ENCODE measurements at regions not wholly inside any gene's neighbourhood (a gene's known extent, or its start where the extent isn't known, plus 50 kb on each side); places are given as distances from the start of the nearest gene placed in this dataset.
"Not testable (repeated sequence)": the region's sequence is repeated elsewhere in the genome, so short reads cannot be mapped to it uniquely, and the experiment has no call there.

DNA sequence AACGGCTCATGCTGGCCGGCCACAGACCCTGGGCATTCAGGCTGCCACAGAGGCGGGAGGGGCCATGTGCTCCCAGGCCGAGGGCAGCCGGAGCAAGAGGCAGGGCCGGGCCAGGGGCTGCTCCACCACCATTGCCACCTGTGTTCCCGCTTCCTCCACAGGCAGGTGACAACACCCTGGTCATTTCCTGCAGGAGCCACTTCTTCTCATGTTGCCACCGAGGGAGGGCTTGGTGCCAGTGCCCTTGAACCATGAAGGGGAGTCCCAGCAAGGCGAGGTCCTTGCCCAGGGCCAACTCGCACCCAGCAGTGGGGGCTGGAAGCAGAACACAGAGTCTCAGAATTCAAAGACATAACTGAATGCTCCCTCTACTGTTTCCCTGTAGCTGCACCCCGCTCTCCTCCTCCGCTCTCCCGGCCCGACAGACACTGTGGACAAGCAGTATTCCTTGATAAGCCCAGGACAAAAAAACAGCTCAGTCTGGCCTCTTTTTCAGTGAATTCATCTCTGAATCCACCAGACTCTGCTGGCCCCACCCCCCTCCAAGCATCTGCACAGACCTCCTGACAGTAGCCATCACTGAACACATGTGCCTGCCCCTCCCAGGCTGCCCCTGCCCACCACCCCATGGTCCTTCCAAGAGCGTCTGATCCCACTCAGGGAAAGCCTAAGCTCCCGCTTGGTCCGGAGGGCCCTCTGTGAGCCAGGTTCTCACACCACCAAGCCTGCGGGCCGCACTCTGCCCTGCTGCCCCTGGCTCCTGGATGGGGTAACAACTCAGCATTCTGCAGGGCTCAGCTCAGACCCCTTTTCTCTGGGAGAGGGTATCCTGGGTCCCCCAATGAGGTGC is 1074.9 kb downstream of the RPIA start:
- not testable (repeated sequence) for H3K4me1 ChIP-seq (ENCODE audit: control insufficient read depth, insufficient read depth, low read length); H3K27me3 ChIP-seq (ENCODE audit: control insufficient read depth, insufficient read depth, low read length); H3K36me3 ChIP-seq (ENCODE audit: insufficient read depth, low read length); H3K9ac ChIP-seq (ENCODE audit: low read depth, low read length); H3K4me2 ChIP-seq (ENCODE audit: low read length); H3K4me3 ChIP-seq (ENCODE audit: low read length)
- H3K9me3 ChIP-seq (replicated peaks; ENCODE audit: low read length), result peaks cover 19% of the 10 kb centered on the region

DNA sequence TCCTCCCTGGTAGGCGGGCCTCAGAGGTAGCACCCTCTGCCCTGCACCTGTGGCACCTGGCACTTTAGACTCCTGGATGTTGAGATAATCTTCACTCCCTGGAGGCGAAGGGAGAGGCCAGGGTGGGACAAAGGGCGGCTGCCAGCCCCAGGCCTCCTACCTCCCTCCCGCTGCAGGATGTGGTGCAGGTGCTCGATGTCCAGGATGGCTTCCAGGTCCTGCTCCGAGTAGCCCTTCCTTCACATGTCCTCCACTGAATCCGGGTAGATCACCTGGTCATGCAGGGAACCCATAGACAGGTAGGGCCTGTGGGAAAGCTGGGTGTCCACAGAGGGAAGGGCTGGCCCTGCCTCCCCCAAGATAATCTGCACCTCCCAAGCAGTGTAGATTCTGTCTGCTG is 1075.6 kb downstream of the RPIA start:
- H3K4me3 ChIP-seq (ENCODE audit: low read length); H3K27me3 ChIP-seq (ENCODE audit: control insufficient read depth, insufficient read depth, low read length); H3K4me2 ChIP-seq (ENCODE audit: low read length); H3K4me1 ChIP-seq (ENCODE audit: control insufficient read depth, insufficient read depth, low read length); H3K9ac ChIP-seq (ENCODE audit: low read depth, low read length); H3K36me3 ChIP-seq (ENCODE audit: insufficient read depth, low read length): not testable (repeated sequence)
- H3K9me3 ChIP-seq (replicated peaks; ENCODE audit: low read length), result peaks cover 19% of the 10 kb centered on the region

DNA sequence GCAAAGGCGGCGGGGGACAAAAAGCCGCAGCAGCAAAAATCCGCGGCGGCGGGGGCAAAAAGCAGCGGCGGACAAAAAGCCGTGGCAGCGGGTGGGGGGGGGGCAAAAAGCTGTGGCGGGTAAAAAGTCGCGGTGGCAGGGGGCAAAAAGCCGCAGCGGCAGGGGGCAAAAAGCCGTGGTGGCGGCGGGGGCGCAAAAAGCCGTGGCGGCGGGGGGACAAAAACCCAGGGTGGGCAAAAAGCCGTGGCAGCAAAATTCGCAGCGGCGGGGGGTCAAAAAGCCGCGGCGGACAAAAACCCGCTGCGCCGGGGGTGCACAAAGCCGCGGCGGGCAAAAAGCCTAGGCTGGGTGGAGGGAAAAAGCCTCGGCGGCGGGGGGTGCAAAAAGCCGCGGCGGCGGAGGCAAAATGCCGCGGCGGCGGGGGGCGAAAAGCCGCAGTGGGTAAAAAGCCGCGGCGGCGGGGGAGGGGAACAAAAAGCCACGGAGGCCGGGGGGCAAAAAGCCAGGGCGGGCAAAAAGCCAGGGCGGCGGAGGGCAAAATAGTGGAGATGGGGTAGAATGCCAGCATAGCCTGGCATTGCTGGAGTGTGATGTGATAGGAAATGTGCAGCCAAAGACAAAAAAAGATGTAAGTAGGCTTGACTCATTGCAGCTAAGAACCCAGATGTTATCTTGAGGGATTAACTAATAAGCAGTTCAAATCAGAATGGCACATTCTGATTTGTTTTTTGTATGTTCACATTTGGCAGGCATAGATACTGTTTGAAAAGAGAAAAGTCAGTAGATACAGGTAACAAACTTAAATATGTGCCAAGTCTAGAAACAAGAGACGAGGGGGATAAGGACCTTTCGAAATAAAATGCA is 1076.3 kb downstream of the RPIA start:
- H3K36me3 ChIP-seq (ENCODE audit: insufficient read depth, low read length), result no peaks in the 10 kb centered on the region
- H3K4me3 ChIP-seq (ENCODE audit: low read length), result no peak overlapping the region
- H3K9me3 ChIP-seq (replicated peaks; ENCODE audit: low read length), result peaks cover 19% of the 10 kb centered on the region
- no peak overlapping the region for H3K9ac ChIP-seq (ENCODE audit: low read depth, low read length)
- peaks cover 9% of the 10 kb centered on the region for H3K27me3 ChIP-seq (ENCODE audit: control insufficient read depth, insufficient read depth, low read length)
- H3K4me1 ChIP-seq (ENCODE audit: control insufficient read depth, insufficient read depth, low read length), result no peaks in the 10 kb centered on the region
- H3K4me2 ChIP-seq (ENCODE audit: low read length), result no peak overlapping the region

DNA sequence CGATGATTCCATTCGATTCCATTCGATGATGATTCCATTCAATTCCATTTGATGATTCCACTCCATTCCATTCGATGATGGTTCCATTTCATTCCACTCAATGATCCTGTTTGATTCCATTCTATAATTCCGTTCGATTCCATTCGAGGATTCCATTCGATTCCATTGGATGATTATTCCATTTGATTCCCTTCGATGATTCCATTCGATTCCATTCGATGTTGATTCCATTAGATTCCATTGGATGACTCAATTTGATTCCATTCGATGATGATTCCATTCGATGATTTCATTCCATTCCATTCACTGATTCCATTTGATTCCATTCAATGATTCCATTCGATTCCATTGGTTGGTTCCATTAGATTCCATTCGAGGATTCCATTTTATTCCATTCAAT is 1084.4 kb downstream of the RPIA start:
- Histone ChIP-seq H3K4me1 (ENCODE audit: control insufficient read depth, insufficient read depth, low read length) (no peaks in the 10 kb centered on the region), H3K9me3 (replicated peaks; ENCODE audit: low read length) (peaks cover 50% of the 10 kb centered on the region), H3K4me3 (ENCODE audit: low read length) (no peak overlapping the region)

DNA sequence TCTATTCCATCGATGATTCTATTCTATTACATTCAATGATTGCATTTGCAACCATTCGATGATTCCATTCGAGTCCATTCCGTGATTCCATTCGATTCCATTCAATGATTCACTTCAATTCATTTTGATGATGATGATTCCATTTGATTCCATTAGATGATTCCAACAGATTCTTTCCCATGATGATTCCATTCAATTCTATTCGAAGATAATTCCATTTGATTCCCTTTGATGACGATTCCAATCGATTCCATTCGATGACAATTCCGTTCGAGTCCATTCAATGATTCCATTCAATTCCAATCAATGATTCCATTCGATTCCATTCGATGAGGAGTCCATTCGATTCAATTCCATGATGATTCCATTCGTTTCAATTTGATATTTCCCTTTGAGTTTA is 1088.8 kb downstream of the RPIA start:
- no peak overlapping the region for H3K9ac ChIP-seq (ENCODE audit: low read depth, low read length)
- no peak overlapping the region for H3K4me3 ChIP-seq (ENCODE audit: low read length)
- H3K4me2 ChIP-seq (ENCODE audit: low read length), result no peak overlapping the region
- no peaks in the 10 kb centered on the region for H3K36me3 ChIP-seq (ENCODE audit: insufficient read depth, low read length)
- no peaks in the 10 kb centered on the region for H3K4me1 ChIP-seq (ENCODE audit: control insufficient read depth, insufficient read depth, low read length)
- peaks cover 58% of the 10 kb centered on the region for H3K9me3 ChIP-seq (replicated peaks; ENCODE audit: low read length)
- no peaks in the 10 kb centered on the region for H3K27me3 ChIP-seq (ENCODE audit: control insufficient read depth, insufficient read depth, low read length)

More for the DNA sequence above, 1084.4 kb downstream of the RPIA start:
- Histone ChIP-seq H3K9ac (ENCODE audit: low read depth, low read length) (no peak overlapping the region), H3K4me2 (ENCODE audit: low read length) (no peak overlapping the region), H3K27me3 (ENCODE audit: control insufficient read depth, insufficient read depth, low read length) (no peaks in the 10 kb centered on the region), H3K36me3 (ENCODE audit: insufficient read depth, low read length) (no peaks in the 10 kb centered on the region)

DNA sequence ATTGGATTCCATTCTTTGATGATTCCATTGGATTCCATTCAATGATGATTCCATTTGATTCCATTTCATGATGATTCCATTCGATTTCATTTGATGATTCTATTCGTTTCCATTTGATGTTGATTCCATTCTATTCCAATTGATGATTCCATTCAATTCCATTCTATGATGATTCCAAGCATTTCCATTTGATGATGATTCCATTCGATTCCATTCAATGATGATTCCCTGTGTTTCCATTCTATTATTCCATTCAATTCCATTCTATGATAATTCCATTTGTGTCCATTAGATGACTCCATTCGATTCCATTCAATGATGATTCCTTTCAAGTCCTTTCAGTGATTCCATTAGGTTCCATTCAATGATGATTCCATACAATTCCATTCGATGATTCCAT is 1090.5 kb downstream of the RPIA start:
- Histone ChIP-seq H3K9ac (ENCODE audit: low read depth, low read length) (no peak overlapping the region), H3K27me3 (ENCODE audit: control insufficient read depth, insufficient read depth, low read length) (no peaks in the 10 kb centered on the region), H3K36me3 (ENCODE audit: insufficient read depth, low read length) (no peaks in the 10 kb centered on the region), H3K4me3 (ENCODE audit: low read length) (no peak overlapping the region), H3K4me1 (ENCODE audit: control insufficient read depth, insufficient read depth, low read length) (no peaks in the 10 kb centered on the region), H3K9me3 (replicated peaks; ENCODE audit: low read length) (peaks cover 57% of the 10 kb centered on the region), H3K4me2 (ENCODE audit: low read length) (no peak overlapping the region)

DNA sequence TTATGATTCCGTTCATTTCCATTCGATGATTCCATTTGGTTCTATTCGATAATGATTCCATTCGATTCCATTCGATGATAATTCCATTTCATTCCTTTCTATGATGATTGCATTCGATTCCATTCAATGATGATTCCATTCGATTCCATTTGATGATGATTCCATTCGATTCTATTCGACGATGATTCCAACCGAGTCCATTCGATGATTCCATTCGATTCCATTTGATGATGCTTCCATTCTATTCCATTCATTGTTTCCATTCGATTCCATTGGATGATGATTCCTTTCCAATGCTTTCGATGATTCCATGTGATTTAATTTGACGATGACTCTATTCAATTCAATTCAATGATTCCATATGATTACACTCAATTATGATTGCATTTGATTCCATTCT is 1093.5 kb downstream of the RPIA start:
- Histone ChIP-seq H3K4me1 (ENCODE audit: control insufficient read depth, insufficient read depth, low read length) (no peaks in the 10 kb centered on the region), H3K4me3 (ENCODE audit: low read length) (no peak overlapping the region), H3K9ac (ENCODE audit: low read depth, low read length) (no peak overlapping the region), H3K9me3 (replicated peaks; ENCODE audit: low read length) (peaks cover 39% of the 10 kb centered on the region), H3K27me3 (ENCODE audit: control insufficient read depth, insufficient read depth, low read length) (no peaks in the 10 kb centered on the region), H3K36me3 (ENCODE audit: insufficient read depth, low read length) (no peaks in the 10 kb centered on the region), H3K4me2 (ENCODE audit: low read length) (no peak overlapping the region)

DNA sequence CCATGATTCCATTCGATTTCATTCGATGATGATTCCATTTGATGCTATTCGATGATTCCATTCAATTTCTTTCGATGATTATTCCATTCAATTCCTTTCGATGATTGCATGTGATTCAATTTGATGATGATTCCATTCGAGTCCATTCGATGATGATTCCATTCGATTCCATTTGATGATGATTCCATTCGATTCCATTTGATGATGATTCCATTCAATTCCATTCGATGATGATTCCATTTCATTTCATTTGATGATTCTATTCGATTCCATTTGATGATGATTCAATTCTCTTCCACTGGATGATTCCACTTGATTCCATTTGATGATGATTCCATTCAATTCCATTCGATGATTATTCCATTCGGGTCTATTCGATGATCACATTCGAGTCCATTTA is 1094.1 kb downstream of the RPIA start:
- H3K4me1 ChIP-seq (ENCODE audit: control insufficient read depth, insufficient read depth, low read length); H3K4me2 ChIP-seq (ENCODE audit: low read length); H3K4me3 ChIP-seq (ENCODE audit: low read length); H3K36me3 ChIP-seq (ENCODE audit: insufficient read depth, low read length); H3K27me3 ChIP-seq (ENCODE audit: control insufficient read depth, insufficient read depth, low read length); H3K9ac ChIP-seq (ENCODE audit: low read depth, low read length): not testable (repeated sequence)
- peaks cover 38% of the 10 kb centered on the region for H3K9me3 ChIP-seq (replicated peaks; ENCODE audit: low read length)

DNA sequence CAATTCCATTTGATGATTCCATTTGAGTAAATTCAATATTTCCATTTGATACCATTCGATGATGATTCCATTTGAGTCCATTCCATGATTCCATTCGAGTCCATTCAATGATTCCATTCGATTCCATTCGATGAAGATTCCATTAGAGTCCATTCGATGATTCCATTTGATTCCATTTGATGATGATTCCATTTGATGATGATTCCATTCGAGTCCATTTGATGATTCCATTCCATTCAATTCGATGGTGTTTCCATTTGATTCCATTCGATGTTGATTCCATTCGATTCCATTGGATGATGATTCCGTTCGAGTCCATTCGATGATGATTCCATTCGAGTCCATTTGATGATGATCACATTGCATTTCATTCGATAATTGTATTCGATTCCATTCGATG is 1095.2 kb downstream of the RPIA start:
- not testable (repeated sequence) for H3K27me3 ChIP-seq (ENCODE audit: control insufficient read depth, insufficient read depth, low read length); H3K9ac ChIP-seq (ENCODE audit: low read depth, low read length); H3K4me1 ChIP-seq (ENCODE audit: control insufficient read depth, insufficient read depth, low read length); H3K4me2 ChIP-seq (ENCODE audit: low read length); H3K4me3 ChIP-seq (ENCODE audit: low read length); H3K36me3 ChIP-seq (ENCODE audit: insufficient read depth, low read length)
- peaks cover 38% of the 10 kb centered on the region for H3K9me3 ChIP-seq (replicated peaks; ENCODE audit: low read length)

DNA sequence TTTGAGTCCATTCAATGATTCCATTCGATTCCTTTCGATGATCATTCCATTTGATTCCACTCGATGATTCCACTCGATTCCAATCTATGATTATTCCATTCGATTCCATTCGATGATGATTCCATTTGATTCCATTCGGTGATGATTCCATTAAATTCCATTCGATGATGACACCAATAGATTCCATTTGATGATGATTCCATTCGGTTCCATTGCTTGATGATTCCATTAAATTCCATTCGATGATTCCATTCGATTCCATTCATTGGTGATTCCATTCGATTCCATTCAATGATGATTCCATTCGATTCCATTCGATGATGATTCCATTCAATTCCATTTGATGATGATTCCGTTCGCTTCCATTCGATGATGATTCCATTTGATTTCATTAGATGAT is 1104.1 kb downstream of the RPIA start:
- H3K9me3 ChIP-seq (replicated peaks; ENCODE audit: low read length), result peaks cover 51% of the 10 kb centered on the region
- H3K4me3 ChIP-seq (ENCODE audit: low read length); H3K36me3 ChIP-seq (ENCODE audit: insufficient read depth, low read length): not testable (repeated sequence)

DNA sequence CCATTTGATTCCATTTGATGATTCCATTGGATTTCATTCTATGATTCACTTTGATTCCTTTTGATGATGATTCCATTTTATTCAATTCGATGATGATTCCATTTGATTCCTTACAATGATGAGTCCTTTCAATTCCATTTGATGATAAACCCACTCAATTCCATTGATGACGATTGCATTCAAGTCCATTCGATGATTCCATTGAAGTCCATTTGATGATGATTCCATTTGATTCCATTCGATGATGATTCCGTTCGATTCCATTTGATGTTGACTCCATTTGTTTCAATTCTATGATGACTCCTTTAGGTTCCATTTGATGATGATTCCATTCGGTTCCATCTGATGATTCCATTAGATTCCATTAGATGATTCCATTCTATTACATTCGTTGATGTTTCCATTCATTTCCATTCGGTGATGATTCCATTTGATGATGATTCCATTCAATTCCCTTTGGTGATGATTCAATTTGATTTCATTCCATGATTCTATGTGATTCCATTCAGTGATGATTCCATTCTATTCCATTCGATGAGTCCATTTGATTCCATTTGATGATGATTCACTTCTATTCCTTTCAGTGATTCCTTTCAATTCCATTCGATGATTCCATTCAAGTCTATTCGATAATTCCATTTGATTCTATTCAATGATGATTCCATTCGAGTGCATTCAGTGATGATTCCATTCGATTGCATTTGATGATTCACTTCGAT is 1106.0 kb downstream of the RPIA start:
- H3K9ac ChIP-seq (ENCODE audit: low read depth, low read length), result no peak overlapping the region
- H3K9me3 ChIP-seq (replicated peaks; ENCODE audit: low read length), result peaks cover 61% of the 10 kb centered on the region

More for the DNA sequence above, 1104.1 kb downstream of the RPIA start:
- H3K4me2 ChIP-seq (ENCODE audit: low read length); H3K4me1 ChIP-seq (ENCODE audit: control insufficient read depth, insufficient read depth, low read length); H3K27me3 ChIP-seq (ENCODE audit: control insufficient read depth, insufficient read depth, low read length); H3K9ac ChIP-seq (ENCODE audit: low read depth, low read length): not testable (repeated sequence)

More for the DNA sequence above, 1106.0 kb downstream of the RPIA start:
- H3K4me2 ChIP-seq (ENCODE audit: low read length), result no peak overlapping the region
- no peaks in the 10 kb centered on the region for H3K27me3 ChIP-seq (ENCODE audit: control insufficient read depth, insufficient read depth, low read length)
- no peaks in the 10 kb centered on the region for H3K4me1 ChIP-seq (ENCODE audit: control insufficient read depth, insufficient read depth, low read length)
- no peak overlapping the region for H3K4me3 ChIP-seq (ENCODE audit: low read length)
- H3K36me3 ChIP-seq (ENCODE audit: insufficient read depth, low read length), result no peaks in the 10 kb centered on the region
